NCI-H748 (cell line): ENCODE measurements at regions not wholly inside any gene's neighbourhood (a gene's known extent, or its start where the extent isn't known, plus 50 kb on each side); places are given as distances from the start of the nearest gene placed in this dataset.
A peak's percentile ranks its signal among the peaks of the same experiment; 100 is the strongest.

Experiments used
- DNase-seq: peaks from one replicate; lab custom pipeline; 2025; ENCODE audit not compliant: unreplicated experiment; lab: John Stamatoyannopoulos, UW

GRCh38 chr15:52923626-52924025 is 133.5 kb upstream of the ONECUT1 start:
- no peak for DNase-seq

- no peak for DNase-seq
Measured at GRCh38 chr15:52922871-52923270, 132.7 kb upstream of the ONECUT1 start.

DNA sequence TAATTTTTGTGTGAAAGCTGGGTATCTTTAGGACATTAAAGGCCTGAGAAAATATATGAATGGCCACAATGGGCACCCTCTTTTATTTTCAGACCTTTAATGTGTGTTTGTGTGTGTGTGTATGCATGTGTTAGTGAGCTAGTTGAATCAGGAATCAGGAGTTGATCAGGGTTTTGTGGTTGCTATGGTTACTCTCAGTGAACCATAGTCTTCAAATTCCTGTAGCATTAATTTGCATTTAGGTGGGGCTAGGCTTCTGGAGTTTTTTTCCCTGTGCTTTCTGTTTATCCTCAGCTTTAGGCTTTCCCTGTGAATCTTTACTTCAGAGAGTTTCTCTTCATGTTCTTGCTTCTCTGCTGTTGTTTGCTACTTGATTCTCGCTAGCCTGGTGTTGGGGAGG is 122.0 kb upstream of the ONECUT1 start:
- peak; percentile 12 for DNase-seq

- DNase-seq = no peak
Measured at GRCh38 chr15:52893338-52893737, 103.2 kb upstream of the ONECUT1 start.

DNA sequence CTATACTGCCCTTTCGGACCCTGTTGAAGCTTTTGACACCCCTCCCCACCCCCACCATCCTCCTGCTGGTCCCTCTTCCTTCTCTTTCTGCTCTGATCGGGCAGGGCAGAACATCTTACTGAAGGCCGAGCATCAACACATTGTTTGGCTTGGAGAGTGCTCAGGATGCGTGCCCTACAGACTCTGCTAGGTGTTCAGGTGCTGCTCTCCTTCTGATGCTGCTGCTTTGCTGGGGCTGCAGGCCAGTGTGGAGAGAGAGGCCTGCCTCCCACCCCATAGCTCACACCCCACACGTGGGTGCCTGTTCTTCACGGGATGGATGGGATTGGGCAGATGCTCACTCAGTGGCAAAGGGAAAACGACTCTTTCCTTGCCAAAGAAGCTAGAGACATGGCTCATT is 89.8 kb upstream of the ONECUT1 start:
- no peak for DNase-seq

- DNase-seq = no peak
Measured at GRCh38 chr15:52879145-52879544, 89.0 kb upstream of the ONECUT1 start.

DNA sequence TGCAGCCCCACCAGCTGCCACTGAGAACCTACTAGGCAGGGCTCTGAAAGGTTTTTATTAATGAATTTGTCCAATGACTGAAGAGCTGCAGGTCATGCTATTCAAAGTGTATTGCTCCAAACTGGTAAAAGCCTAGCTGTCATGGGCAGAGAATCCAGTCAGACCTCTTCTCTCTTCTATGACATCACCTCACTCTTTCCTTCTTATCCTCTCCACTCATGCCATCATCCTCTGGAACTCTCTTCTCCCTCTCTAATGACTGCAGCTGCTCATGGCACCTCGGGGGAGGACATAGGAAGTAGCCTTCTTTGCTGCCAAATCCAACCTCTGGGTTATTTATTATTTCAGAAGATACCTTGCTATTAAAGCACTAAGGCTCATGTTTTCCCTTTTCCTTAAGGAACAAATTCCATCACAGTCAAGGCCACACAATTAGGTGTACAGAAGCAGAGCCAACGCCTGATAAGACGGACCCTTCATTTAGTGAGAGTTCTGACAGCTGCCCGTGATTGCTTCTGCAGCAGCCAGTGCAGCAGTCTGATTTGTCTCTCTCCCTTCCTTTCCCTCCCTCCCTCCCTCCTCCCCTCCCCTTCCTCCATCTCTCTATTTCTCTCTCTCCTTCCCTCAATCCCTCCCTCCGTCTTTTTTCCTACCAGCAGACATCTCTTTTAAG is 87.0 kb upstream of the ONECUT1 start:
- no peak for DNase-seq

GRCh38 chr15:52872036-52872818 is 82.1 kb upstream of the ONECUT1 start:
- DNase-seq = no peak

- DNase-seq = no peak
Measured at GRCh38 chr15:52870015-52870414, 79.9 kb upstream of the ONECUT1 start.

- no peak for DNase-seq
Measured at GRCh38 chr15:52866698-52867097, 76.6 kb upstream of the ONECUT1 start.

DNA sequence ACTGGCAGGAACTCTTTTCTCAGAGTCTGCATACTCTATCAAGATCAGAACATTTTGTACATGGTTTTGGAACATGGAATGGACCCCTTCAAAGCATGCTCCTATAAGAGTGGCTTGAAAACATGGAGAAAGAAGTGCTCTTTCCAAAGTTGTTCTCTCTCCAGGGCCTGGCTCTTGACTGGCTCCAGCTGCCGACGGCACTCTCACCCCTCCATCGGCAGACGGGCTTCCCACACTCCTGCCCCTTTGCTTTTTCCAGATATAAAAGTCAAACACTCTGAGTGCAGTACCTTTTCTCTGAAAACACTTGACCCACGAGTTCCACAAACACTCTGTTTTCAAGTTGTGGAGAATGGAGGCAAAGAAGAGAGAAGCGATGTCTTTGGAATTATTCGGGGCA is 72.5 kb upstream of the ONECUT1 start:
- DNase-seq = no peak

DNA sequence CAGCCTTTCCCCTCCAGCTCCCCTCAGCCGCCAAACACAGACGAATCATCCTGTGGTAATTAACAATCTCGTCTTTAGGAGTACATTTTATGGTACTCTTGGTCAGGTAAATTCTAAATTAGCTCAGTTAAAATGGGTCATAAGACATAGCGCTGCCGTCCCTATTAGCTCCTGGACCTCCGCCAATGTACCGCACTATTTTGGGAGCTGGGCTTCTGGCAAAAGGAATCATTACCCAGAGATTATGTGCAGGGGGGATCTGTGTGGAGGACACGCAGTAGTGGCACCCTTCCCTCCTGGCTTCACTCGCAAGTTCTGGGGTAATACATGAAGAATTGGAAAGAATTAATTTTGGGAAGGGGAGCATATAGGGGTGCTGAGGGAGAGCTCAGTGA is 68.6 kb upstream of the ONECUT1 start:
- DNase-seq = peak; percentile 49

GRCh38 chr15:52857937-52858781 is 68.0 kb upstream of the ONECUT1 start:
- DNase-seq = peak; percentile 60

DNA sequence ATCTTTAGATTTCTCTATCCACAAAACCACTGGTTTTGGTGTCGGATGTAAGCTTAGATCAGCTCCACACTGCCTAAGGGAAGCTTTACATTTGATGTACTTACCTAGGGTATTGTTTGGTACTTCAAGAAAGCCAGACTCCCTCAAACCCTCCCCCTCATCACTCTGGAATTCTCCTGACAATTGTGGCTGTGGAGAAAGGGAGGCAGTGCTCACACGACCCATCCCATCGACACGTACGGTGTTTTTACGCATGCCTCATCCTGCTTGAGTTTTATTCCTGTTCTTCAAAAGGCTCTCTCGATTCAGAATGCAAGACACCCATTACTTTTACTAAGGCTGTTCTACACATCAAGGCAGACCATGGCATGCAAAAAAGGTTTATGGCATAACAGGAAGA is 67.3 kb upstream of the ONECUT1 start:
- no peak for DNase-seq

DNA sequence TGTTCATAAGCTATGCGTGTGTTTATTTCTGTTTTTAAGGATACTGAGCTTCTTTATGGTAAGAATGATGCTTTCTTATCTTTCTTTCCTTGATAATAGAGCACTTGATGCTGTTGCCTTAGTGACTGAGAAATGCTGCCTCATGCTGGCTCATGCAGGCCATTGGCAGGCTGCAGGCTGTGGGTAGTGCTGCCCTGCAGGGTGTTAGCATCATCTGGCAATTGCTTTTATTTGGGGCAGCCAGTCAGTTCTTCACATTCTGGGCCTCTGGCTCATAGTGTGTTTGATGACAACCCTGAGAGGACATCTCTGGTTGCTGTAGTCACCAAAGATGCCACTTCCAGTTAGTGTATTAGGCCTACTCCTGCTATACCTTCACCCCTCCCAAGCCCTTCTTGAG is 66.2 kb upstream of the ONECUT1 start:
- no peak for DNase-seq

GRCh38 chr15:52855157-52855556 is 65.0 kb upstream of the ONECUT1 start:
- DNase-seq = no peak

DNA sequence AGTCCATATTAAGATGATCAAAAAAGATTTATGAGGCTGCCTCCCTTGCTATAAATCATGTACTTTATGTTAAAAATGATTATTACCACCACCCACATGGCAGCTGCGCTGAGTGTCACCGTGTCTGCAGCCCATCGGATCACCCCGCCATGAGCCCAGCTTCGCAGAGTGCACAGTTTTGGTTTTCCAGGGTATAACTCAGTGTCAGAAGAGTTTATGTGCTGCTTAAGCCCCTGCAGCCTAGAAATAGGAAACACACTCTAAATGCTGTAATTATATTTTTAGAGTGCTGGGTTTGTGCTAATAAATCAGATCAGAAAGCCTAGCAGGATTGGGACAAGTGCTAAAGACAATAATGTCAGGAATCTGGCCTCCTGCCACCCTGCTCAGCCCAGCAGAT is 54.7 kb upstream of the ONECUT1 start:
- no peak for DNase-seq
